GM21529 (cell line): ENCODE measurements at regions not wholly inside any gene's neighbourhood (a gene's known extent, or its start where the extent isn't known, plus 50 kb on each side); places are given as distances from the start of the nearest gene placed in this dataset.

Experiments used
- ATAC-seq: cut with Tn5 transposase; IDR thresholded peaks from one replicate; pipeline ENCODE4 v1.9.1; 2021; ENCODE audit not compliant: unreplicated experiment

DNA sequence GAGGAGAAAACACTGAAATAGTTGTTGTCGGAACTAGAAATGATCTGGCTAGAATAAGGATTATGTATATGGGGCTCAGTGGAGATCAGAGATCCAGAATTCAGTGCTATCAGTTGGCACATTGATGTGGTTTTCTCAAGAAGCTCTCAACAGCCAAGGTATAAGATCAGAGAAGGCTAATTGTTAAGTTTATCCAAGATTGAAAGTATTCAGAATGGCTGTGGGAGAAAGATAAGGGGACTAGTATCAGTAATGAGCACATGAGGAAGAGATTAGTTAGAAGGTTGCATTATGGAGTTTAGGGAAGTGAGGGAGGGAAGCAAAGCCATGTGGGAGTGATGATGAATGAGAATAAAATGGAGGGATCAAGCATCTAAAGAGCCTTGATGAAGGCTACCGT lies 128.1 kb upstream of the MIS18BP1 start:
- ATAC-seq: no peak

DNA sequence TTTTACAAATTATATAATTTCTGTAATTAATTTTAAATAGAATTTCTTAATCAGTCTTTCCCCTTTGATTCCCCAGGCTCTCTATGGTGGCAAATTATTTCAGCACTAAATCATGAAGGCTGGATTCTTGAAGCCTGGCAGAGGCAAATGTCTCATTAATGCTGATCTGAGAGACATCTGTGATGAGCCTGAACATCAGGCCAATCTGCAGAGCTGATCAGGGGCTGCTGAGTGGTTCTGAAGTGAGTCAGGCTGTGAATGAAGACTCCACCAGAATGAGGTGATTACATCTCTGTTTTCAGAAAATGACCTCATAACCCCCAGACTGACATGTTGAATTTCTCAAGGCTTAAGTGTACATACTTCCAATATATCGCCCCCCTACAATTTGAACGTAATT lies 124.2 kb upstream of the MIS18BP1 start:
- ATAC-seq: no peak

DNA sequence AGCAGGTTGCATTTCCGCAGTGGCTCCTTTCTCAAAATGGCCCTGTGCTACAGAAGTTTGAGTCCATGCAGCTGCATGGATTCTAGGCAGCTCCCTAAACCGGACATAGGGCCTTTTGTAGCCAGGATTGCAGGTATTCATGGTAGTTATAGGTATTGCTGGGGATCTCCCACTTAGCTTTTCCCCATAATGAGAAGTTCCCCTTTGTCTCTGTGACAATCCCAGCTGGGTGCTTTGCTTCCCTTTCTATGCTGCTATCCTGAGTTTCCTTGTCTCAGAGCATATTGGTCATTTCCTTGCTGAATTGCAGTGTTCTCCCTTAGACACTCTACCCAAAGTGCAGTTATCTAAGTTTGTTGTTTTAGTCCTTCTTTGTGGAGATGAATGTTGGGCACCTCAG lies 120.9 kb upstream of the MIS18BP1 start:
- no peak for ATAC-seq

DNA sequence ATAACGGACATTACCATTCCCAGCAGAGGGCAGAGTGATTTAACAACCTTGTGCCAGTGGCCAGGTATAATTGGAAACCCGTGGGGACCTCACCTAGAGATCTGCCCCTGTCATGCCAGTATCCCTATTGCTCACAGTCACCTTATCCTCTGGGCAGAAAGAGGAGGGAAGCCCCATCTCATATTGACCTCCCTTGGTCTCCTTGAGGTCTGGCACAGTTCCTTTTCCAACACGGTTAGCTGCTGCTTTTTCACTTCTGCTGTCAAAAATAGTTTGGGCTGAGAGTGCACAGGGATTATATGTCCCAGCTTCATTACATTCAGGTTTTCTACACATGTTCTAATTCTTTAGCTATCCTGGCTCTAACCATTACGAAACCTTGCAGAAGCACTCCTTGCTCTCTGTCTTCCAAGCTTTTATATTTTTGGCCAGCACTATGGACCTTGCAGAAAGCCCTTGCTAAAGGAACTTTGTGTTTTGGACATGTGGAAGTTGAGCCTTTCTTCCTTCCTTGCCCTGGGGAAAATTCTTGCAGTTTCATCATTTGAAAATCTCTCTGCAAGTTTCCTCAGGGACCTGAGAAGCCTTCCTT lies 111.7 kb upstream of the MIS18BP1 start:
- ATAC-seq: no peak

DNA sequence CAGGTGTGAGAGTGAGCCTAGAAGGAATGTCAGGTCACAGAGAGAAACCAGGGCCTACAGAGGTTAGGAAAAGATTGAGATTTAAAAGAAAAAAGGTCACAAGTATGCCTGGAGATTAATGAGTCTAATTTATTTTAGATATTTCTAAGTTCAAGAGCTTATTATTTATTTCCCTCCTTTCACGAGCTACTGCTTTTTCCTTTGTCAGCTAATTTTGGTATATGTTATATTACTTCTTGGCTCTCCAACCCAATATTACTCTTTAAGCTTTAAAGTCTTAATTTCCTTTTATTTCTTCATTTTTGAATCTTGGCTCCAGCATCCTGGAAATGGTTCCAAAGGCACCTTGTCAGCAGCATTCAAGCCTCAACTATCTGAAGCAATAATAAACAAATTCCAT lies 109.5 kb upstream of the MIS18BP1 start:
- no peak for ATAC-seq

DNA sequence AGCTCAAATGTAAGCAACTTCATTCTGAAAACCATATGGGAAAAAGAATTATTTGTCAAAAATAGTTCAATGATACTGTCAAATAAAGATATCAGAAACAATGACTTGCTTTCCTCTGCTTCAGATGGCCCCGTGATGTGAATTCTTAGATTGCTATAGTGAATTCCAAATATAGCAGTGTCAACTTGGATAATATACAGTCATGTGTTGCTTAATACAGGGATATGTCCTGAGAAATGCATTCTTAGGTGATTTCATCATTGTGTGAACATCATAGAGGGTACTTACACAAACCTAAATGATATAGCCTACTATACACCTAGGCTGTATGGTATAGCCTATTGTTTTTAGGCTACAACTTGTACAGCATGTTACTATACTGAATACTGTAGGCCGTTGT lies 108.7 kb upstream of the MIS18BP1 start:
- no peak for ATAC-seq

DNA sequence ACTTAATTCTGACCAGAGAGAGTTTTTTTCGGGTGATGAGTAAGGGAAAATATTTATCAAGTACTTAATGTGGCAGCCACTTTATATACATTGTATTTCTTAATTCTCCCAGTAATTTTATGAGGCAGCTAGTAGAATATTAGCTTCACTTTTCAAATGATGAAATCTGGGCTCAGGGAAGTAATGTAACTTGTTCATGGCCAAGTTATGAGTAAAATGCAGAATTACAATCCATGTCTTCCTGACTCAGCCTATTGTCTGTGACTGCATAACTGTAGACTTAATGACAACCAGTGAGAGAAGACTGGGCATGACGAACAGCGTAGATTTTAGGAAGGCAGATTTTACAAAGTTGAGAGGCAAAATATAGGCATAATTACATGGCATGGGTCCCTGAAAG lies 106.7 kb upstream of the MIS18BP1 start:
- no peak for ATAC-seq

DNA sequence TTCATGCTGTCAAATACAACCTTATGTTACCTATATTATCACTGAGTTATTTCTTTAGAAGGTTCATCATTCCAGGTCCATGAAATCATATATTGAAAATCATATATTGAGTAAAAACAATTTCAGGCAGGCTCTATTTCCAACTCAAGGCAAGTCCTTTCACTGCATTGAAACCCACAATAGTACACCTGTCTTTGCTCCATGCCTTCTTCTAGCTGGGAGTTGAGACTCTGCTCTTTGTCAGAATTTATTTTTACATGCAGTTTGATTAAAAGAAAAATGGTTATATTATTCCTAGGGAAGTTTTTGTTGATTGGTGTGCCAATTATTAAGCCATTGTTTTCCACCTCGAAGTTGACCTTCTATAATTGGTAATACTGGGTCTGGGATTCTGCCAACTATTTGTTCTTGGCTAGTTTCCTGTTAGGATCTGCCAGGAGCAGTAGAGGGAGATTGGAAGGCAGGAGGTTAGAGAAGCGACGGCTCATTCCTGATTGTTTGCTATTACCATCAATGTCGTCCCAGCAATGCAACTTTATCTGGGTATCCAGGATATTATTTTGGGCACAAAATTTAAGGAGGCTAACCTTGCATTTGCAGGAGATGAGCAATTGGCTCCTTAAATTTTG lies 79.5 kb upstream of the MIS18BP1 start:
- no peak for ATAC-seq

DNA sequence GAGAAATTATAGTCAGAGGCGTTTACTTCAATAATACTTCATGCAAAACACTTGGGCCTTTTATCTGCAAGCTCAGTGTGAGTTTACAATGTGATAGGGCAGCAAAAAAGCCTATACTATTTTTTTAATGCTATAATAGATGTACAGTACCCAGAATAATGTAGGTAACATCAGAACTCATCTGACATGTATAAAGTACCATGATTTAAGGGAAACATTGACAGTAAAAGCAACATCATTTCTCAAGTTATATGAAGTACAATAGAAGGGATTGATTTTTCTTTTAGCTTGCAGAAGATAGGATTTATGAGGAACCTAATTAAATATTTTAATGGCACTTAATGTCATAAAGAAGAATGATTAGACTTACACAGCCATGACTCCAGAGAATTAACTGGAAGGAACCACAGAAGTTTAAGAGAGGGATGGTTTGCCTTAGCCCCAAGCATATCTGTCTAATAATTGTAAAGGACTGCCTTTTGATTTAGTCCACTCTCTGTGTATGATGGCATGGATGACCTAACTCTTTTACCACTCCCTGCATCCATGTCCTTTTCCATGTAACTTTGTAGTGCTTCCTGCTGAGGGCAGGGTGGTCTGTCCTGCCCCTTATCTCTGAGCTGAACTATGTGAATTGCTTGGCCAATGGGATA lies 55.9 kb upstream of the MIS18BP1 start:
- ATAC-seq: no peak
